Esophagus squamous epithelium (tissue), 4 donors: ENCODE measurements at regions not wholly inside any gene's neighbourhood (a gene's known extent, or its start where the extent isn't known, plus 50 kb on each side); places are given as distances from the start of the nearest gene placed in this dataset.

Experiments used
- POLR2A ChIP-seq, 4 donors: fragments of 450-650 bp; IDR thresholded peaks; one replicate each; pipeline ENCODE4 v1.6.1; 2017; ENCODE audit warnings: antibody characterized with exemption in 4 of 4, mild to moderate bottlenecking in 4 of 4, moderate library complexity in 3 of 4
- TF ChIP-seq, protein P1 (sequence below), 6 experiments: fragments of 450-650 bp in 4 of 6; fragments of 200-600 bp in 2 of 6; sonication (generic) in 2 of 6; IDR thresholded peaks; one replicate each; pipeline ENCODE4 v1.5.1; 2016 to 2019; ENCODE audit warnings: antibody characterized with exemption in 6 of 6, mild to moderate bottlenecking in 4 of 6, moderate library complexity in 4 of 6

DNA sequence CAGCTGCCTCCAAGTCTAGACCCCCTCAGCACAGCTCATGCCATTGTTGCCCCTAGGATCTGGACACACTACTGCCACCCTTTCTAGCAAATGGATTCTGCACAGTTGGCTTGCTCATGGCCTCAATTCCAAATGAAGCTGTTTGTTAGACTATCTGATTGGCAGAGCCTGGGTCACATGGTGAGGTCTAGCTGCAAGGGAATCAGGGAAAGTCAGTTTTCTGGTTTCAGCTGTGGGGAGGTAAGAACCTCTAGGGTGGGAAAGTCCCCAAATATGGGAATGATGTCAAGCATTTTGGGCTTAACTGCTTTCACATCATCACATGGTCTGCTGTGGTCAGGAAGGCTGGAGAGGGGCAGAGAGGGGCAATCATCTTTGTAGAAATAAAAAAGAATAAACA, 150.4 kb upstream of the ITGA6 start:
- TF ChIP-seq POLR2A (IDR thresholded peaks at IDR 0.05) = no peak
- TF ChIP-seq, protein P1, sequence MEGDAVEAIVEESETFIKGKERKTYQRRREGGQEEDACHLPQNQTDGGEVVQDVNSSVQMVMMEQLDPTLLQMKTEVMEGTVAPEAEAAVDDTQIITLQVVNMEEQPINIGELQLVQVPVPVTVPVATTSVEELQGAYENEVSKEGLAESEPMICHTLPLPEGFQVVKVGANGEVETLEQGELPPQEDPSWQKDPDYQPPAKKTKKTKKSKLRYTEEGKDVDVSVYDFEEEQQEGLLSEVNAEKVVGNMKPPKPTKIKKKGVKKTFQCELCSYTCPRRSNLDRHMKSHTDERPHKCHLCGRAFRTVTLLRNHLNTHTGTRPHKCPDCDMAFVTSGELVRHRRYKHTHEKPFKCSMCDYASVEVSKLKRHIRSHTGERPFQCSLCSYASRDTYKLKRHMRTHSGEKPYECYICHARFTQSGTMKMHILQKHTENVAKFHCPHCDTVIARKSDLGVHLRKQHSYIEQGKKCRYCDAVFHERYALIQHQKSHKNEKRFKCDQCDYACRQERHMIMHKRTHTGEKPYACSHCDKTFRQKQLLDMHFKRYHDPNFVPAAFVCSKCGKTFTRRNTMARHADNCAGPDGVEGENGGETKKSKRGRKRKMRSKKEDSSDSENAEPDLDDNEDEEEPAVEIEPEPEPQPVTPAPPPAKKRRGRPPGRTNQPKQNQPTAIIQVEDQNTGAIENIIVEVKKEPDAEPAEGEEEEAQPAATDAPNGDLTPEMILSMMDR (IDR thresholded peaks at IDR 0.05) = no peak
